ENCODE measurements at regions not wholly inside any gene's neighbourhood (a gene's known extent, or its start where the extent isn't known, plus 50 kb on each side); places are given as distances from the start of the nearest gene placed in this dataset.

- no peaks in the 10 kb centered on the region for H3K36me3 ChIP-seq (ENCODE audit: control insufficient read depth, low read depth, low read length)
- H3K27me3 ChIP-seq (ENCODE audit: control insufficient read depth, insufficient read depth, low read length), result no peaks in the 10 kb centered on the region
- no peak overlapping the region for H3K4me3 ChIP-seq (ENCODE audit: low read length)
- H3K27ac ChIP-seq (ENCODE audit: low read length), result no peak overlapping the region
- no peaks in the 10 kb centered on the region for H3K4me1 ChIP-seq (ENCODE audit: control insufficient read depth, low read depth, low read length)
- H3K9me3 ChIP-seq (ENCODE audit: control insufficient read depth, low read depth, low read length), result peaks cover 15% of the 10 kb centered on the region
- H3K9ac ChIP-seq (ENCODE audit: low read length), result no peak overlapping the region
Measured at GRCh38 chrX:25296850-25297249, 281.1 kb upstream of the ARX start.

- H3K4me3 ChIP-seq (ENCODE audit: low read length), result no peak overlapping the region
- peaks cover 15% of the 10 kb centered on the region for H3K9me3 ChIP-seq (ENCODE audit: control insufficient read depth, low read depth, low read length)
- H3K9ac ChIP-seq (ENCODE audit: low read length), result no peak overlapping the region
- no peak overlapping the region for H3K27ac ChIP-seq (ENCODE audit: low read length)
- no peaks in the 10 kb centered on the region for H3K27me3 ChIP-seq (ENCODE audit: control insufficient read depth, insufficient read depth, low read length)
- H3K4me1 ChIP-seq (ENCODE audit: control insufficient read depth, low read depth, low read length), result no peaks in the 10 kb centered on the region
- H3K36me3 ChIP-seq (ENCODE audit: control insufficient read depth, low read depth, low read length), result no peaks in the 10 kb centered on the region
Measured at GRCh38 chrX:25295466-25295865, 279.7 kb upstream of the ARX start.

GRCh38 chrX:25290132-25290531 is 274.4 kb upstream of the ARX start:
- no peaks in the 10 kb centered on the region for H3K27me3 ChIP-seq (ENCODE audit: control insufficient read depth, insufficient read depth, low read length)
- H3K9ac ChIP-seq (ENCODE audit: low read length), result no peak overlapping the region
- no peak overlapping the region for H3K27ac ChIP-seq (ENCODE audit: low read length)
- H3K9me3 ChIP-seq (ENCODE audit: control insufficient read depth, low read depth, low read length), result peaks cover 15% of the 10 kb centered on the region
- no peaks in the 10 kb centered on the region for H3K36me3 ChIP-seq (ENCODE audit: control insufficient read depth, low read depth, low read length)
- no peak overlapping the region for H3K4me3 ChIP-seq (ENCODE audit: low read length)
- no peaks in the 10 kb centered on the region for H3K4me1 ChIP-seq (ENCODE audit: control insufficient read depth, low read depth, low read length)

- Histone ChIP-seq H3K27me3 (ENCODE audit: control insufficient read depth, insufficient read depth, low read length) (no peaks in the 10 kb centered on the region), H3K9me3 (ENCODE audit: control insufficient read depth, low read depth, low read length) (peaks cover 13% of the 10 kb centered on the region), H3K36me3 (ENCODE audit: control insufficient read depth, low read depth, low read length) (no peaks in the 10 kb centered on the region), H3K9ac (ENCODE audit: low read length) (no peak overlapping the region), H3K27ac (ENCODE audit: low read length) (no peak overlapping the region), H3K4me1 (ENCODE audit: control insufficient read depth, low read depth, low read length) (no peaks in the 10 kb centered on the region), H3K4me3 (ENCODE audit: low read length) (no peak overlapping the region)
Measured at GRCh38 chrX:25288676-25289075, 272.9 kb upstream of the ARX start.

- Histone ChIP-seq H3K27ac (ENCODE audit: low read length) (no peak overlapping the region), H3K4me3 (ENCODE audit: low read length) (no peak overlapping the region), H3K27me3 (ENCODE audit: control insufficient read depth, insufficient read depth, low read length) (no peaks in the 10 kb centered on the region), H3K9me3 (ENCODE audit: control insufficient read depth, low read depth, low read length) (peaks cover 13% of the 10 kb centered on the region), H3K4me1 (ENCODE audit: control insufficient read depth, low read depth, low read length) (no peaks in the 10 kb centered on the region), H3K36me3 (ENCODE audit: control insufficient read depth, low read depth, low read length) (no peaks in the 10 kb centered on the region), H3K9ac (ENCODE audit: low read length) (no peak overlapping the region)
Measured at GRCh38 chrX:25287521-25287920, 271.8 kb upstream of the ARX start.

- H3K36me3 ChIP-seq (ENCODE audit: control insufficient read depth, low read depth, low read length), result no peaks in the 10 kb centered on the region
- H3K9me3 ChIP-seq (ENCODE audit: control insufficient read depth, low read depth, low read length), result peaks cover 18% of the 10 kb centered on the region
- no peak overlapping the region for H3K9ac ChIP-seq (ENCODE audit: low read length)
- H3K4me3 ChIP-seq (ENCODE audit: low read length), result no peak overlapping the region
- H3K27me3 ChIP-seq (ENCODE audit: control insufficient read depth, insufficient read depth, low read length), result no peaks in the 10 kb centered on the region
- no peak overlapping the region for H3K27ac ChIP-seq (ENCODE audit: low read length)
- H3K4me1 ChIP-seq (ENCODE audit: control insufficient read depth, low read depth, low read length), result no peaks in the 10 kb centered on the region
Measured at GRCh38 chrX:25285598-25285997, 269.8 kb upstream of the ARX start.

- Histone ChIP-seq H3K4me1 (ENCODE audit: control insufficient read depth, low read depth, low read length) (no peaks in the 10 kb centered on the region), H3K27me3 (ENCODE audit: control insufficient read depth, insufficient read depth, low read length) (no peaks in the 10 kb centered on the region), H3K9ac (ENCODE audit: low read length) (no peak overlapping the region), H3K9me3 (ENCODE audit: control insufficient read depth, low read depth, low read length) (peaks cover 9% of the 10 kb centered on the region), H3K36me3 (ENCODE audit: control insufficient read depth, low read depth, low read length) (no peaks in the 10 kb centered on the region), H3K27ac (ENCODE audit: low read length) (no peak overlapping the region), H3K4me3 (ENCODE audit: low read length) (no peak overlapping the region)
Measured at GRCh38 chrX:25279510-25279909, 263.7 kb upstream of the ARX start.

GRCh38 chrX:25278341-25278740 is 262.6 kb upstream of the ARX start:
- Histone ChIP-seq H3K27ac (ENCODE audit: low read length) (no peak overlapping the region), H3K4me1 (ENCODE audit: control insufficient read depth, low read depth, low read length) (no peaks in the 10 kb centered on the region), H3K36me3 (ENCODE audit: control insufficient read depth, low read depth, low read length) (no peaks in the 10 kb centered on the region), H3K4me3 (ENCODE audit: low read length) (no peak overlapping the region), H3K9me3 (ENCODE audit: control insufficient read depth, low read depth, low read length) (peaks cover 5% of the 10 kb centered on the region), H3K27me3 (ENCODE audit: control insufficient read depth, insufficient read depth, low read length) (no peaks in the 10 kb centered on the region), H3K9ac (ENCODE audit: low read length) (no peak overlapping the region)

GRCh38 chrX:25277574-25277973 is 261.8 kb upstream of the ARX start:
- no peak overlapping the region for H3K4me3 ChIP-seq (ENCODE audit: low read length)
- no peaks in the 10 kb centered on the region for H3K36me3 ChIP-seq (ENCODE audit: control insufficient read depth, low read depth, low read length)
- no peaks in the 10 kb centered on the region for H3K27me3 ChIP-seq (ENCODE audit: control insufficient read depth, insufficient read depth, low read length)
- peaks cover 5% of the 10 kb centered on the region for H3K9me3 ChIP-seq (ENCODE audit: control insufficient read depth, low read depth, low read length)
- no peaks in the 10 kb centered on the region for H3K4me1 ChIP-seq (ENCODE audit: control insufficient read depth, low read depth, low read length)
- no peak overlapping the region for H3K9ac ChIP-seq (ENCODE audit: low read length)
- H3K27ac ChIP-seq (ENCODE audit: low read length), result no peak overlapping the region

- Histone ChIP-seq H3K9me3 (ENCODE audit: control insufficient read depth, low read depth, low read length) (no peaks in the 10 kb centered on the region), H3K27ac (ENCODE audit: low read length) (no peak overlapping the region), H3K36me3 (ENCODE audit: control insufficient read depth, low read depth, low read length) (no peaks in the 10 kb centered on the region), H3K4me1 (ENCODE audit: control insufficient read depth, low read depth, low read length) (no peaks in the 10 kb centered on the region), H3K9ac (ENCODE audit: low read length) (no peak overlapping the region), H3K4me3 (ENCODE audit: low read length) (no peak overlapping the region), H3K27me3 (ENCODE audit: control insufficient read depth, insufficient read depth, low read length) (no peaks in the 10 kb centered on the region)
Measured at GRCh38 chrX:25275159-25275558, 259.4 kb upstream of the ARX start.

- H3K4me3 ChIP-seq (ENCODE audit: low read length), result no peak overlapping the region
- H3K27me3 ChIP-seq (ENCODE audit: control insufficient read depth, insufficient read depth, low read length), result no peaks in the 10 kb centered on the region
- no peak overlapping the region for H3K27ac ChIP-seq (ENCODE audit: low read length)
- peaks cover 15% of the 10 kb centered on the region for H3K9me3 ChIP-seq (ENCODE audit: control insufficient read depth, low read depth, low read length)
- no peaks in the 10 kb centered on the region for H3K36me3 ChIP-seq (ENCODE audit: control insufficient read depth, low read depth, low read length)
- no peak overlapping the region for H3K9ac ChIP-seq (ENCODE audit: low read length)
- H3K4me1 ChIP-seq (ENCODE audit: control insufficient read depth, low read depth, low read length), result no peaks in the 10 kb centered on the region
Measured at GRCh38 chrX:25241461-25241860, 225.7 kb upstream of the ARX start.

GRCh38 chrX:25226151-25226550 is 210.4 kb upstream of the ARX start:
- Histone ChIP-seq H3K4me3 (ENCODE audit: low read length) (no peak overlapping the region), H3K4me1 (ENCODE audit: control insufficient read depth, low read depth, low read length) (no peaks in the 10 kb centered on the region), H3K27me3 (ENCODE audit: control insufficient read depth, insufficient read depth, low read length) (no peaks in the 10 kb centered on the region), H3K36me3 (ENCODE audit: control insufficient read depth, low read depth, low read length) (no peaks in the 10 kb centered on the region), H3K9ac (ENCODE audit: low read length) (no peak overlapping the region), H3K27ac (ENCODE audit: low read length) (no peak overlapping the region), H3K9me3 (ENCODE audit: control insufficient read depth, low read depth, low read length) (peaks cover 12% of the 10 kb centered on the region)
